KG1 (cell line): ENCODE measurements at regions not wholly inside any gene's neighbourhood (a gene's known extent, or its start where the extent isn't known, plus 50 kb on each side); places are given as distances from the start of the nearest gene placed in this dataset.
"Not testable (repeated sequence)": the region's sequence is repeated elsewhere in the genome, so short reads cannot be mapped to it uniquely, and the experiment has no call there.

Experiments used
- DNase-seq: peaks from one replicate; lab custom pipeline; 2025; lab: John Stamatoyannopoulos, UW

GRCh38 chr10:30763918-30764317 lies 134.4 kb upstream of the LYZL2 start:
- no peak for DNase-seq

DNA sequence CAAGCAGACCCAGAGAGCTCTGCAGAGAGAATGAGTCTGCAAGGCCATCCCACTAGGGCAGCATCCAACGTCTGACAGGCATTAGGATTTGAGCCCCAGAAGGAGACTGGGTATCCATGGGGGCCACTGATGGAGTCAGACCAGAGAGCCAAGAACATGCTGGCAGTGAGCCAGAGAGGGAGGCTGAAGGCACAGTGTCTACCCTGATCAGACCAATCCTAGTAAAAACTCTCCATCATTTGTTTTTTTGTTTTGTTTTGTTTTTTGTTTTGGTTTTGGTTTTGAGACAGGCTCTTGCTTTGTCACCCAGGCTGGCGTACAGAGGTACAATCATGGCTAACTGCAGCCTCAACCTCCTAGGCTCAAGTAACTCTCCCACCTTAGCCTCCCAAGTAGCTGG lies 133.1 kb upstream of the LYZL2 start:
- DNase-seq, result no peak

- DNase-seq, result no peak
These were observed 129.9 kb upstream of the LYZL2 start for GRCh38 chr10:30759423-30759822.

DNA sequence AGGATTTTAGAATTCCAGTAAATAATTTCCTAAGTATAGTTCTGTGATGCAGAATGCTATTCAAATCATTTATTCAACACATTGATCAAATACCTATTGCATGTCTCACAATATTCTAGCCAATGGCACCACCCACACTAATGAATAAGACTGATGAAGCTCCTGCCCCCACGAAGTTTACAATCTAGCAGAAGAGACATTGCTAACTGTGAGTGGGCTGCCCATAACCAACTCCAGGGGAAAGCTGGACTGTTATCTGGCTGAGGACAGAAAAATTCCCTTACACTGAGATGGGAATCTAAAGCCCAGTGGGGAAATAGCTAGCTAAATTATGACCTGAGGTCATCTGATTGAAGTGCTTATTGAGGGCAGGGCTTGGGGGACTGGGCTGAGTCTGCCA lies 128.8 kb upstream of the LYZL2 start:
- DNase-seq, result no peak

DNA sequence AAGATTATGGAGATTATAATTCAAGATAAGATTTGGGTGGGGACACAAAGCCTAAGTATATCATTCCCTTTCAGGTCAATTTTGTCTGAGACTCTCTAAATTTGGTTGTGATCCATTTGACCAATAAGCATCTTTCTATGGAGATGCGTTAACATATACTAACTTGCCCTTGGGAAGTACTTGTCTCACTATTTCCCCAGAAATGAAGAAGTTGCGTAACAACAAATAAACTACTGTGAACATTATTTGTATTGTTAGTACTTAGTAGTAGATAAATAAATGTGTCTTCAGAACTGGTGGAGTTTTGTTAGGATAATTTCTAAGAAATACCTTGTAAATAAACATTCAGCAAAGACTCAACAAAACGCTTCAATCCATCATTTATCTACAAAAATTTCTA lies 127.3 kb upstream of the LYZL2 start:
- DNase-seq, result no peak

GRCh38 chr10:30756151-30756550 lies 126.6 kb upstream of the LYZL2 start:
- DNase-seq, result no peak

GRCh38 chr10:30755441-30755953 lies 125.9 kb upstream of the LYZL2 start:
- no peak for DNase-seq

- DNase-seq, result no peak
These were observed 122.9 kb upstream of the LYZL2 start for GRCh38 chr10:30752481-30752881.

DNA sequence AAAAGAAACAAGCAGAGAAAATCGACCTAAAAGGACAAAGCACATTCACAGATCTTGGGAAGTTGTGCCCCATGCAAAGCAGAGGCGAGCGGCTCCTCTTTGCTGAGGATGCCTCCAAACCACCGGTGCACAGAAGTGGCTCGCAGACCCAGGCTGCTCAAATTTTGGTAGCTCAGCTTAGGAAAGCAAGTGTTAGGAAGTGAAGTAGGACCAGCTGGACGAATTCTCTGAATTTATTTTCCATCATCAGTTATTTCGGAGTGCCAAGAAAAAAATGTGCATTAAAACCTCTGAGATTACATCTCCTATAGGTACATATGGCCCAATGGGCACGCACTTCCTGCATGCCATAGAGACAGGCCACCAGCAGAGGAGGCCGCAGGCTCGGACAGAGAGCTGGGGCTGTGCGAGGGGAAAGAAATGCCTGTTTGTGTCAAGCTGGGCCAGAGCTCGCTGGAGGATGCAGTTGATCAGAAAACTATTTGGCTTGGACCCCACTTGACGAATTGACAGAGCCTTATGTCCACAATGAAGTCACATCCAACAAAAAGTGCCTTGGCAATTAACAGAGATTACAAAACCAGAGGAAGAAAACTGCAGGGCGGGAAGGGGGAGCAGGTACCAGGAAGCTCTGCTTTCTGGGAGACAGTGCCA lies 122.3 kb upstream of the LYZL2 start:
- DNase-seq, result peak; percentile 72

DNA sequence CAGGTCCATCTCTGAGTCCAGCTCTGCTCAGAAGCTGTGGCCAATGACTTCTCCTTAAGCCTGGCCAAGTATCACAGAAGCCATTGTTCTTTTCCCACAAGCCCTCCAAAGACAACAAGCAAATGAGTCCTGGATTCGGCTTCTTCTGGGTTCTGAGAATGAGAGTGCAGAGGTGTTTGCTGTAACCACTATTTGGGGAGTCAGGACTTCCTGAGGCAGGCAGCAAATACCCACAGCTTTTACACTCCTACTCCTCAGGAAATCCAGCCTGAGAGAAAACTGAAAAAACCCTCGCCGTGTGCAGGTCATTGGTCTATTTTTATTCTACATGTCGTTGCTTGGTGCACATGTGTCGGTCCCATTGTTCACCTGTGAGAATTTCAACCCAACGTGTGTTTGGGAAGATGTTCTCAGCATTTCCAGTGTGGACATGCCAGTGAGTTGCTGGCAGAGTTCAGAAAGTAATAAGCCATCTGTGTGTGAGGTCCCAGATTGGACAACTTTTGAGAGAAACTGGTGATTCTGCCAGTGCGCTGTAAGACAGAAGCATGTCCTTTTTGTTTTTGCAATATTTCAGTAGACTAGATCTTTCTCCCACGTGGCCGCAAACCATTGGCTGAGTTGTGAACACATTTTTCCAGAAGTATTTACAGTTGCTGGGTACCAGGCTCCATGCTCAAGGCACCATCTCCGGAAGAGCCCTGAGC lies 121.6 kb upstream of the LYZL2 start:
- DNase-seq, result peak; percentile 84

DNA sequence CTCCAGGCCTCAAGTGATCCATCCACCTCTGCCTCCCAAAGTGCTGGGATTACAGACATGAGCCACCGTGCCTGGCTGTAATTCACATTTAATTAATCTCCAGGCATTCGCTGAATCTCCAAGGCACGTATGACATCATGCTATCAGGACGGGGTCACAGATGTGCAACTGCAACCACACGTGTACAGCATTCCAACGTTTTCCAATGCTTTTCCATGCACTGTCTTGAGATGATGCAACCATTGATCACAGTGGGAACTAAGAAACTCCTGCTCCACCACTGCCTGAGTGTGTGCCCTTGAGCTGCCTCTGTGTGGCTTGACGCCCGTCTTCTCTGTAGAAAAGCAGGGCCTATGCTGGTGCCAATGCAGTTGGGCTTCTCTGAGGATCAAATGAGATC lies 119.8 kb upstream of the LYZL2 start:
- no peak for DNase-seq

DNA sequence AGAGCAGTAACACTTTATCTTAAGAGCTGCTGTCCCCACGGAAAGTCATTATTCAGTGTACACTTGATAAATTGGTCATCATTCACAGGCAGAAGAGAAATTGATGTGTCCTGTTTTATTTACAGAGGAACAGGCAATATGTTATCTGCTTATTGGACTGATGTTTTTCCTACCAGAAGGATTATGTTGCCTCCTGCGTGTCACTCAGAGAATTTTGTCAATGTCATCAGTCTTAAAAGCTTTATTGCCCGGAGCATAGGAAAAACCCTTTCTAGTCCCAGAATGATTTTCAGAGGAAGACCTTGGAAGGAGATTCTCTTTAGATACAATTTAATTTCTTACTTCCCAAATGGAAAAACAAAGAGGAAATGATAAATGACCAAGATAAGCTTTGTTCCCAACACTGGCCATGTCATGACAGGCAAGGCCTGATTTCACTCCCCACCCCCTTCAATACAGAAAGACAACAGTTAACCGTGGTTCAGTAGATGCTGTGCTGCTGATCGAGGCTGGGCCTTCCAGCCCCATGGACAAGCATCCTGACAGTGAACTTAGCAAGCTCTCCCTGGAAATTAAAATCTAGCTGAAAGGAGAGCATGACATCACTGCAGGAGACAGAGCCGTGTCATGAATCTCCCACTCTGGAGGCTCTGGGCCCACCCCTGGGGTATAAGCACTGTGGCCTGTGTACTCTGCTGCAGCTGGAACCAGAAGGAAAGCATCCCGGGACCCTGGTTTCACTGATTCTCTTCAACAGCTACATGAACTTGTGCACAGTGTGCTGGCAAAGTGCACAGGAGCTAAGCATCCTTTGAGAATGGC lies 118.8 kb upstream of the LYZL2 start:
- no peak for DNase-seq

DNA sequence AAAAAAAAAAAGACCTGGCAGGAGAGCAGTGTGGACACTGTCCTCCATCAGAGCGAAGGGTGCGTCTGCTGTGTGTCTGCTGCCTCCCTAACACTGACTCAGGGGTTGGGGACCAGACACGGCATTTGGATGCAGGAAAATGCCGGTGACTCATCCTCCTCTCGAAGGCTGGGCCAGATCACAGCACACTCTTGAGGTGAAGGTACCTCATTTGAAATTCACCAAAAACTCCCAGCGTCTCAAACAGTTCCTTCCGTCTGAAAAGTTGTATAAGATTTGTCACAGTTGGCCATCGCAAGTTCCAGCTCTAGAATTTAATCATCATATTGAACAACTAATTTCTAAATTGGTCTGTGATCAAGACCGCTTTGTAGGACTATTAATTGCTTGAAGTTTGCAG lies 118.1 kb upstream of the LYZL2 start:
- DNase-seq, result no peak

GRCh38 chr10:30745953-30746352 lies 116.4 kb upstream of the LYZL2 start:
- DNase-seq, result no peak

DNA sequence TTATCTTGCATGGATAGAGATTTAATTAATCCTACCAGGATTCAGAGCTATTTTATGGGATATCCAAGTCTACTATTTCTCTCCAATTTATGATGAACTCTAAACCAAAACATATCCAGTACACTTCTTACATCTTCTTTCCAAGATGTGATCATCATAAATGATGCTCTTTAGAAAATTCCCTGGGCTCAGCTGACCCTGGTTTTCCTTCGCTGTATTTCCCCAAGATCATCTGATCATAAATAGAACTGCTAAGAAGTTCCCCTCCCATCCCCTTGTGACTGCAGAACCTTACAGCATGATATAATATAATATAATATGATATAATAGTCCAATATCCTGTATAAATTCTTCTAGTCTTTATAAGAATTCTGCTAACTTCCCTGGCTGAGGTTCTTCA lies 114.6 kb upstream of the LYZL2 start:
- DNase-seq, result no peak

GRCh38 chr10:30743586-30743985 lies 114.0 kb upstream of the LYZL2 start:
- DNase-seq, result no peak

- DNase-seq, result no peak
These were observed 112.9 kb upstream of the LYZL2 start for GRCh38 chr10:30742471-30742870.

DNA sequence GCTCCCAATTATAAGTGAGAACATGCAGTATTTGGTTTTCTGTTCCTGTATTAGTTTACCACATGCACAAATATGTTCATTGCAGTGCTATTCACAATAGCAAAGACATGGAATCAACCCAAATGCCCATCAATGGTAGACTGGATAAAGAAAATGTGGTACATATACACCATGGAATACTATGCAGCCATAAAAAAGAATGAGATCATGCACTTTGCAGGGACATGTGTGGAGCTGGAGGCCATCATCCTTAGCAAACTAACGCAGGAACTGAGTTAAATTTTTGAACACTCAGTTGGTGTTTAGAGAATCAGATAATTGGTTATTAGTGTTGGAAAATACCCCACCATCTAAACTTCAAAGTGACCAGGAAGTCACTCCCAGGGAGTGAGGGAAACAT lies 111.2 kb upstream of the LYZL2 start:
- DNase-seq, result not testable (repeated sequence)

- no peak for DNase-seq
These were observed 108.9 kb upstream of the LYZL2 start for GRCh38 chr10:30738416-30738815.

DNA sequence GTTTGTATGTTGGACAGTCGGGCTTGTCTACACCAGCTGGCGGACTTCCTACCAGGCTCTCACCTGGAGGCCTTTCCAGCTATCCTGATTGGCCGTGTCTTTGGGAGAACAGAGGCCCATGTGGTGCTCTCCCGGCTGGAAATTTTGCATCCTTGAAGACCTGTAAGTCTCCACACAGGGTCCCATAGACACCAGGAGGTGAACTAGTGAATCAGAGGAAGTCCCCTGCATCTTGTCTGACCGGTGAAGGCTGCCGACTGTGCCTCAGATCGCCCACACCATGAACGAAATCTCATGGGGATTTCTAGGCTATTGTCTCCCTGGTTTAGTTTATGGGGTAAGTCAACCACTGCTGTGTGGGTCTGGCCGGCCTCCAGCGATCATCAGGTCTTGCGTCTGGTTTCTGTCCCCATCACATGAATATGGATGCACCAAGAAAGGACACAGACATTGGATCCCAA lies 108.4 kb upstream of the LYZL2 start:
- DNase-seq, result no peak

DNA sequence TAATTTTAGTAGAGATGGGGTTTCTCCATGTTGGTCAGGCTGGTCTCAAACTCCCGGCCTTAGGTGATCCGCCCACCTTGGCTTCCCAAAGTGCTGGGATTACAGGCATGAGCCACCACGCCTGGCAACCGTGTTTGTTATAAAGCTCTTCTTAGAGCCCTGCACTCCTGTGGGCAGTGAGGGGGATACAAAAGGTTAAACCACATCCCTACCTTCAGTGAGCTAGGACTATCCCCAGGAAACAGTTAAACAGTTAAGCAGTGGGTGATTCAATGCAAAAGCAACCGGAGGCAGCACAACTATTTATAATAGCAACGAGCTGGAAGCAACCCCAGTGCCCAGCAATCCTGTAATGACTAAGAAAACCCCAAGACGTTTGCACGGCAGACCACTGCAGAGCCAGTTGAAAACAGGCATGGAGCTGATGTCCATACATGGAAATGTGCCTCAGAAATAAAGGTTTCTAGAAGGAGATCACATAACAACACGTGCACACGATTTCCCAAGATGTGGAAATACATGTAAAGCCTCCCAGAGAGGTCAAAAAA lies 107.2 kb upstream of the LYZL2 start:
- DNase-seq, result peak; percentile 34

- peak; percentile 21 for DNase-seq
These were observed 105.3 kb upstream of the LYZL2 start for GRCh38 chr10:30734901-30735300.
